Mucosa of rectum (tissue), 2 donors: ENCODE measurements at regions not wholly inside any gene's neighbourhood (a gene's known extent, or its start where the extent isn't known, plus 50 kb on each side); places are given as distances from the start of the nearest gene placed in this dataset.
"Not testable (repeated sequence)": the region's sequence is repeated elsewhere in the genome, so short reads cannot be mapped to it uniquely, and the experiment has no call there.

ENCODE experiments used
- H3K27ac ChIP-seq, 2 donors: one replicate each; pipeline ENCODE4 v1.7.0; 2013; ENCODE audit warnings: inconsistent platforms in 2 of 2, low read depth in 2 of 2, low read length in 2 of 2
- H3K27me3 ChIP-seq, 2 donors: one replicate each; pipeline ENCODE4 v1.7.0; 2013; ENCODE audit warnings: low read length in 2 of 2; ENCODE audit not compliant: control insufficient read depth in 2 of 2, insufficient read depth in 2 of 2
- H3K36me3 ChIP-seq, 2 donors: one replicate each; pipeline ENCODE4 v1.7.0; 2013; ENCODE audit warnings: low read length in 2 of 2; ENCODE audit not compliant: control insufficient read depth in 2 of 2, insufficient read depth in 2 of 2
- H3K4me1 ChIP-seq, 2 donors: one replicate each; pipeline ENCODE4 v1.7.0; 2013; ENCODE audit warnings: low read length in 2 of 2, mild to moderate bottlenecking in 1 of 2; ENCODE audit not compliant: control insufficient read depth in 2 of 2, insufficient read depth in 2 of 2
- H3K4me3 ChIP-seq, 2 donors: one replicate each; pipeline ENCODE4 v1.7.0; 2013; ENCODE audit warnings: low read length in 2 of 2
- H3K9ac ChIP-seq, 2 donors: one replicate each; pipeline ENCODE4 v1.7.0; 2013; ENCODE audit warnings: low read length in 2 of 2, low read depth in 1 of 2, mild to moderate bottlenecking in 1 of 2
- H3K9me3 ChIP-seq, 2 donors: one replicate each; pipeline ENCODE4 v1.7.0; 2013; ENCODE audit warnings: low read length in 2 of 2; ENCODE audit not compliant: control insufficient read depth in 2 of 2
- donor health status: healthy.
- donor health status: Normal muscosa, but diverticular disease.

DNA sequence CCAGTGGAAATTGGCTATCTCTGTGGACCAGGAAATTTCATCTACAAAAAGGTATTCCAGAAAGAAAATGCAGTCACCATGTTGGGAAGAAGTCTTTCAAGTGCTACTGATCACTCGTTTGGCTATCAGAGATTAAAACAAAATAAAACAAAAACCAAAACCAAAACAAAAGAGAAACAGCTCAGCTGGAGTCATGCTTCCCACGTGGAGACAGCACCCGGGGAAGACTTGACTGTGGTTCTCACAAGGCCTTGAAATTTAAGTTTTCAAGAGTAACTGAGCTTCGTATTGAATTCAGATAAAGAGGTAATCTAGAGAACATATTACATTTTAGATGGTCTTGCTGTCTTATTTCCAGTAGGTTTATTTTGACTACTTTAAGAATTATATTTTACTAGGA, 2264.5 kb downstream of the ARAP2 start:
- H3K27me3 ChIP-seq, H3K9me3 ChIP-seq, H3K27ac ChIP-seq, H3K4me1 ChIP-seq, H3K36me3 ChIP-seq, H3K9ac ChIP-seq, H3K4me3 ChIP-seq: not testable (repeated sequence)

DNA sequence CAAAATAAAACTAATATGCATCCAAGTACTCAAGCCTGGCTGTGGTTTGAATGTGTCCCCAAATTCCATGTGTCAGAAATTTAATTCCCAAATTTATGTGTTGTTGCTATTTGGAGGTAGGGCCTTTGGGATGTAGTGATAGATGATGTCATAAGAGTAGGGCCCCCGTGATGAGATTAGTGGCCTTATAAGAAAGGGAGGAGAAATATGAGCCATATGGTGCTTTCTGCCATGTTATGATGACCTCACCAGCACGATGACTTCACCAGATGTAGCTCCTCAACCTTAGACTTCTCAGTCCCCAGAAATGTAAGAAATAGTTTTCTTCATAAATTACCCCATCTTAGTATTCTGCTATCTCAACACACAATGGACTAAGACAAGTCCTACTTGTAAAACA, 2264.0 kb downstream of the ARAP2 start:
- no peaks in the 10 kb centered on the region for H3K27me3 ChIP-seq
- no peak overlapping the region for H3K27ac ChIP-seq
- no peaks in the 10 kb centered on the region for H3K36me3 ChIP-seq
- no peaks in the 10 kb centered on the region for H3K9me3 ChIP-seq
- H3K4me3 ChIP-seq: no peak overlapping the region
- no peak overlapping the region for H3K9ac ChIP-seq
- no peaks in the 10 kb centered on the region for H3K4me1 ChIP-seq

DNA sequence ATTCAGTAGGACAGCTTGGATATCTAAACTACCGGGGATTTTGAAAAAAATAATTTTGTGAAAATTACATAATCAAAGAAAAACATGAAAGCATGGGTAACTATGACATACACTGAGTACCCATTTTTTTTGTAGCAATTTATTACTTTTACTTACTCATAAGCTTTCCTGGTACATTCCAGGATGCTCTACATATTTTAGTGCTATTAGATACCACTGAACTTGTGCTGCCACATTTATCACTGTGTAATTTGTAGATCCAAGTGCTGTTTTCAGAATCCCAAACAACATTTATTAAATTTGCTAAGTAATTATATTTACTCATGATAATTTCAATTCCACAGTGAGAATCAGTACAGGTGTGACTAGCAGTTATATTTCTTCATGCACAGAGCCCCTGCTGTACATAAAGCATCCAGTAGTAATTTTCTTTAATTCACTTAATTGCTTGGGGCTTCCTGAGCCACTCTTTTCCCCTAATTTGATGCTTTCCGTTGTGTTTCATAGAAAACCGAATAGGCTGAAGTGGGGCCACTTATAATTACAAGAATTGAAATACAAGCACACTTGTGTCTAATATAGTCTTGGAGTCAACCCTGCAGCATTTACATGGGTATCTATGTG, 2254.4 kb downstream of the ARAP2 start:
- no peaks in the 10 kb centered on the region for H3K27me3 ChIP-seq
- no peak overlapping the region for H3K4me3 ChIP-seq
- no peak overlapping the region for H3K27ac ChIP-seq
- no peak overlapping the region for H3K9ac ChIP-seq
- H3K36me3 ChIP-seq: no peaks in the 10 kb centered on the region
- H3K9me3 ChIP-seq: no peaks in the 10 kb centered on the region
- no peaks in the 10 kb centered on the region for H3K4me1 ChIP-seq

DNA sequence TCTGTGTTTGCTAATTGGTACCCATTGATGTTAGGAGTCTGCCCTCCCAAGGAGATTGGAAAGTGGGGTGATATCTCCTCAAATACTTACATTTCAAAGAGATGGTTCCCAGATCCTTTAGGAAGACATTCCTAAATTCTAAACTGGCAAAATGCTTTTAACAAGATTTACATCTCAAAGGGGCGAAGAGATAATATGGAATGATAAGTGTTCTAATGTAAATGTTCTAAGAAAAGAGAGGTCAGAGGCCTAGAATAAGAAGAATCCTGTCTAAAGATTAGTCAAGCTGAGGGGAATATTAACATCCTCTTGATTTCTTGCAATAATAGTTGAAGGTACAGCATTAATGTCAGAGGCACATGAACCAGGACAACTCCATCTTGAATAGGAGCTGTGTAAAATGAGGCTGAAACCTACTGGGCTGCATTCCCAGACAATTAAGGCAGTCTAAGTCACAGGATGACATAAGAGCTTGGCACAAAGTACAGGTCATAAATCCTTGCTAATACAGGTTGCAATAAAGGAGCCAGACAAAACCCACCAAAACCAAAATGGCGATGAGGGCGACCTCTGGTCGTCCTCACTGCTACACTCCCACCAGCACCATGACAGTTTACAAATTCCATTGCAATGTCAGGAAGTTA, 2248.1 kb downstream of the ARAP2 start:
- no peaks in the 10 kb centered on the region for H3K36me3 ChIP-seq
- H3K27me3 ChIP-seq: no peaks in the 10 kb centered on the region
- no peak overlapping the region for H3K4me3 ChIP-seq
- no peaks in the 10 kb centered on the region for H3K9me3 ChIP-seq
- H3K9ac ChIP-seq: no peak overlapping the region
- no peaks in the 10 kb centered on the region for H3K4me1 ChIP-seq
- no peak overlapping the region for H3K27ac ChIP-seq

DNA sequence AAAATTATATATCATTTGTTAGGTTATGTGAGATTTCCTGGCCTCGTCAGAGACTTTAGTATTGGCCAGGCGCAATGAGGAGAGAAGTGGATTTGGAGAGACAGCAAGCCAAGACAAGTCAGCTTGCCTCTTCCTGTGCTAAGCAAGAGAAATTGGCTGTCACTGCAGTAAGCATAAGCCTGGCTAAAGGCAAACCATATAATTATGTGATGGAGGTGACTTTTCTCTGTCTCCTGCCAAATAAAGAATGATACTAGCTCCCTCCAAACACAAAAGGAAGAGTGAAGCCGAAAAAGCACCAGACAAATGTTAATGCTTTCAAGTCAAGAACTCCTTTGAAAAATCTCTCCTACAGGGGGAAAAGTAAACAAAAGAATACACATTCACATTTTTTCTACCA, 2246.0 kb downstream of the ARAP2 start:
- H3K27me3 ChIP-seq: no peaks in the 10 kb centered on the region
- H3K4me3 ChIP-seq: no peak overlapping the region
- no peaks in the 10 kb centered on the region for H3K4me1 ChIP-seq
- H3K9me3 ChIP-seq: no peaks in the 10 kb centered on the region
- H3K27ac ChIP-seq: no peak overlapping the region
- no peaks in the 10 kb centered on the region for H3K36me3 ChIP-seq
- H3K9ac ChIP-seq: no peak overlapping the region

DNA sequence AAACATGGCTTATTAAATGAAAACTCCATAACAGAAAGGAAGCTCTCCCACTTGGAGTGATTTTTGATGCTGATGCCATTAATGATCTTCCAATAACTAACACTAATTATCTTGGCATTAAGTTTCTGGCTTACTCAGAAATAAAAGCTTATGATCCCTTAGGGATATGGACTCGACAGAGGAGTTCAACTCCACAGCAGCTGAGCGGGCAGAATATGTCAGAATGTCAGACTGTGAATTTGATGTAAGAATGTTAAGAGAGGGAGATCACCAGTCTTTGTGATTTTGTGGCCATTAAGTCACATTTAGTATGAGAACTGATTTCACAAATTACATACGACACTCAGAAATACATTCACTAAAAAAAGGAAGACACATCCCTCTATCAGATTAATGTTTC, 2244.0 kb downstream of the ARAP2 start:
- H3K27me3 ChIP-seq: no peaks in the 10 kb centered on the region
- H3K36me3 ChIP-seq: no peaks in the 10 kb centered on the region
- H3K4me1 ChIP-seq: no peaks in the 10 kb centered on the region
- no peak overlapping the region for H3K4me3 ChIP-seq
- no peak overlapping the region for H3K27ac ChIP-seq
- no peaks in the 10 kb centered on the region for H3K9me3 ChIP-seq
- H3K9ac ChIP-seq: no peak overlapping the region

DNA sequence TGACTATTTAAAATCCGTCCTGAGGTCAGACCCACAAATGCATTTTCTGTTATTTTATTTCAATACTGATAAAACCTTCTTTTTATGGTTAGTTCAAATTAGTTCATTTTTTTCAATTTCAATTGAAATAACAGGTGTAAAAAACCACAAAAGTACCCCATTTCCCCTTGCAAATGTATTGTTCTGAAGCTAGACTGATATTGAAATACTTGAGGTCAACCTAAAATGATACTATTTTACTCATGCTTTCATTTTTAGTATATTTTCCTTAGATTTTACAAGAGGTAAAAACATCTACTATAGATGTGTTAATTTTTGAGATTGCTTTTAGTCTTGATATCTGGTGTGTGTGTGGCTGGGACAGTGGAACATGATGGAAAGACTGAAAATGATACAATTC, 2237.8 kb downstream of the ARAP2 start:
- not testable (repeated sequence) for H3K27ac ChIP-seq

DNA sequence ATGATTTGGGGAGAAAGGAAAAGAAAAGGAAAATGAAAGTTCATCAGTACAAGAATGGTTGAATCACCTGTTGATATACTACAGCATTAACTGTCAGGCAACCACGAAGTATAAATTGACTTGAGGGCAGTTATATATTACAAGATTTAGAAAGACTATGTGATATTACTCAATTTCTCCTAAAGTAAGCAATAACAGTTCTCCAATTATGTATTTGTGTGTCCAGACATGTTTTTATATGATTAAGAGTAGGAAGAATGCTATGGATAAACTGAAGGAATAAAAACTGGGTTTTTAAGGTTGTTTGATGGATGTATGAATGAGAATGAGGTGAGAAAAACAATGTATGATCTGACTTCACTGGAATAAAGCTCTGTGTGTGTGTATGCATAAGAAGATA, 2234.4 kb downstream of the ARAP2 start:
- Histone ChIP-seq H3K4me1 (no peaks in the 10 kb centered on the region), H3K9me3 (no peaks in the 10 kb centered on the region), H3K27ac (no peak overlapping the region), H3K36me3 (no peaks in the 10 kb centered on the region), H3K4me3 (no peak overlapping the region), H3K27me3 (no peaks in the 10 kb centered on the region), H3K9ac (no peak overlapping the region)

More for the DNA sequence above, 2237.8 kb downstream of the ARAP2 start:
- H3K9ac ChIP-seq, H3K4me1 ChIP-seq, H3K4me3 ChIP-seq, H3K27me3 ChIP-seq, H3K9me3 ChIP-seq, H3K36me3 ChIP-seq: not testable (repeated sequence)

DNA sequence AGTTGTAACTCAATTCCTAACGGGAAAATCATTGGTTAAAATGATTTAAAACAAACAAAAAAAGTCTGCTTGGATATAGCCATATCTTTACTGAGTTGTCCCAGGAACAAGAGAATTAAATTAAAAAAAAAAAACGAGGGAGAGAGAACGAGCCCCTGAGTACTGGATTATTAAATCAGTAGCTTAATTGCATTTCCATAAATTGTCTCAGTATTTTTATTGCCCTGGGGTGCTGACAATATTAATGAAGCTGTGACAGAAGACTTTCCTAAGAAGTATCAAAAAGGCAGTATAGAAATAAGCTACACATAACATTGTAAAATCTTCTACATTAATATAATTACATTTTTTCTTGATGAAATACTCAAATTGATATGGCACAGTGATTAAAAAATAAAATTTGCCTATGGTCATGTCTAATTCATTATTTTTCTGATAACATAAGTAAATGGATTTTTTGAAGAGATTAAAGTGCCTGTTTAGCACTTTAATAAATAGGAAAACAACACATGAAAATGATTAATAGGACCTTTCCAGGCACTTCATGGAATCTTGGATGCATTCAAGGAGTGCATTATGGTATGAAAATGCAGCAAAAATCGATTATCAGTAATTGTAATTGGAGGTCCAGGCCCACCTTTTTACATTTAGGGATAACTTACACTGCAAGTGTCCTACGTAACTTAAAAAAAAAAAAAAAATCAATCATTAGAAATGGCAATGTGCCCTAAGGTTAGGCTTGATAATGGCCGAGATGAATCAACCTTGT, 2233.4 kb downstream of the ARAP2 start:
- no peaks in the 10 kb centered on the region for H3K27me3 ChIP-seq
- H3K4me1 ChIP-seq: no peaks in the 10 kb centered on the region
- no peaks in the 10 kb centered on the region for H3K36me3 ChIP-seq
- no peak overlapping the region for H3K4me3 ChIP-seq
- H3K27ac ChIP-seq: no peak overlapping the region
- H3K9ac ChIP-seq: no peak overlapping the region
- H3K9me3 ChIP-seq: no peaks in the 10 kb centered on the region

DNA sequence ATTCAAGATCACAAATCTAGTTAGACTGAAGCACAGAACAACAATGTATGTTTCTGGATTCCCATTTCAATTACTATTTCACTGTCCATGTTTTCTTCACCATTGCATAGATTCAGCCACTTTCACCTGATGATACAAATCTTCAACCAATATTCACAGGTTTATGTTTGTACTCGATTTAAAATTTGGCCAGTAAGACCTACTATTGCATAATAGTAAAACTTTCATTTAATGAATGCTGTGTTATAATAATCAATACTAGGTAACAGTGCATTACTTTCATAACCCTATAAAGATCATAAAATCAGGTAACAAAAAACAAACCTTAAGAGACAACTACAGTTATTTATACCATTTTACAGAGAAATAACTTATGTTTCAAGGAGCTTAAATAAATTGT, 2209.1 kb downstream of the ARAP2 start:
- no peaks in the 10 kb centered on the region for H3K36me3 ChIP-seq
- H3K27ac ChIP-seq: no peak overlapping the region
- H3K9ac ChIP-seq: no peak overlapping the region
- H3K27me3 ChIP-seq: no peaks in the 10 kb centered on the region
- H3K4me3 ChIP-seq: no peak overlapping the region
- H3K9me3 ChIP-seq: peaks cover 0 to 4% of the 10 kb centered on the region in 2 donors
- no peaks in the 10 kb centered on the region for H3K4me1 ChIP-seq
